GM21529 (cell line): ENCODE measurements at regions not wholly inside any gene's neighbourhood (a gene's known extent, or its start where the extent isn't known, plus 50 kb on each side); places are given as distances from the start of the nearest gene placed in this dataset.

Source experiments
- ATAC-seq: cut with Tn5 transposase; IDR thresholded peaks from one replicate; pipeline ENCODE4 v1.9.1; 2021; ENCODE audit not compliant: unreplicated experiment

GRCh38 chr10:28922127-28922526, 244.8 kb downstream of the BAMBI start:
- ATAC-seq, result no peak

GRCh38 chr10:28922861-28923260, 245.5 kb downstream of the BAMBI start:
- no peak for ATAC-seq

GRCh38 chr10:28924717-28925116, 247.4 kb downstream of the BAMBI start:
- no peak for ATAC-seq

GRCh38 chr10:28925121-28925663, 247.9 kb downstream of the BAMBI start:
- ATAC-seq, result no peak

- no peak for ATAC-seq
Observed at GRCh38 chr10:28926932-28927331, 249.6 kb downstream of the BAMBI start.

GRCh38 chr10:28928484-28928883, 251.2 kb downstream of the BAMBI start:
- ATAC-seq, result no peak

GRCh38 chr10:28929942-28930341, 252.6 kb downstream of the BAMBI start:
- ATAC-seq, result no peak

GRCh38 chr10:28930514-28931495, 253.5 kb downstream of the BAMBI start:
- no peak for ATAC-seq

- no peak for ATAC-seq
Observed at GRCh38 chr10:28935061-28935460, 257.7 kb downstream of the BAMBI start.

- no peak for ATAC-seq
Observed at GRCh38 chr10:28937959-28938358, 260.6 kb downstream of the BAMBI start.

GRCh38 chr10:28938745-28939144, 261.4 kb downstream of the BAMBI start:
- ATAC-seq, result no peak

GRCh38 chr10:28939281-28940157, 262.2 kb downstream of the BAMBI start:
- ATAC-seq, result no peak

GRCh38 chr10:28940158-28940888, 263.0 kb downstream of the BAMBI start:
- no peak for ATAC-seq

- ATAC-seq, result no peak
Observed at GRCh38 chr10:28942012-28942411, 264.7 kb downstream of the BAMBI start.

- ATAC-seq, result no peak
Observed at GRCh38 chr10:28945959-28946358, 268.6 kb downstream of the BAMBI start.

GRCh38 chr10:28946479-28946878, 269.2 kb downstream of the BAMBI start:
- no peak for ATAC-seq

- no peak for ATAC-seq
Observed at GRCh38 chr10:28947171-28947570, 269.9 kb downstream of the BAMBI start.

- ATAC-seq, result no peak
Observed at GRCh38 chr10:28948046-28948445, 270.7 kb downstream of the BAMBI start.

GRCh38 chr10:28949005-28950004, 272.0 kb downstream of the BAMBI start:
- ATAC-seq, result peak; percentile 44

- ATAC-seq, result no peak
Observed at GRCh38 chr10:28951484-28951883, 274.2 kb downstream of the BAMBI start.
